NCI-H2196 (cell line): ENCODE measurements at regions not wholly inside any gene's neighbourhood (a gene's known extent, or its start where the extent isn't known, plus 50 kb on each side); places are given as distances from the start of the nearest gene placed in this dataset.
A peak's percentile ranks its signal among the peaks of the same experiment; 100 is the strongest.
"Not testable (repeated sequence)": the region's sequence is repeated elsewhere in the genome, so short reads cannot be mapped to it uniquely, and the experiment has no call there.

Experiments used
- DNase-seq: peaks from one replicate; lab custom pipeline; 2025; ENCODE audit not compliant: unreplicated experiment; lab: John Stamatoyannopoulos, UW

DNA sequence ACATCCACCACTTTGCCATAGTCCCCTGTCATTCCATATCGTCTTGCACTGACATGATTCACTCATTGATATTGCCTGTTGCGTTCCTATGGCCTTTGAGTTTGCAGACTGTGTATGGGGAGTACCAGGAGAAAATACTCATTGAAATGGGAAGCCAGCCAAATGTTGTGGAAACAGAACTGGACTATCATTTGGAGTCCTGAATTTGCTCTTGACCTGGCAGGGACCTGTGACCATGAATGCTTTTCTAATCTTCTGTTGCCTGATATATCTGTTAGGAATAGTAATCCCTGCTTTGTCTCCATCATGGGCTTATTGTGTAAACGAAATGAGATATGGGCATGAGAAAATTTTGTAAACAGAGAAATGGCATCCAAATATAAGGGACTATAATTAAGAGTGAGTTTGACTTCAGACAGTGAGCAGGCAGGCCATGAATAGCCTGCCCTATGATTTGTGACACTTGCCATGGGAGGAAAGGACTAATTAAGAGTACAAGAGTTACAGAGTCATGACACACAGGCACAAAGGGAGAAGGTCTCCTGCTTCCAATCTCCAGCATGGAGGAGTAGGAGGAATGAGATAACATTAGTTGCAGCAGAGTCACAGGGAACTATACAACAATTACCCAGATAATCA, 572.9 kb upstream of the SGCD start:
- DNase-seq, result peak; percentile 71

DNA sequence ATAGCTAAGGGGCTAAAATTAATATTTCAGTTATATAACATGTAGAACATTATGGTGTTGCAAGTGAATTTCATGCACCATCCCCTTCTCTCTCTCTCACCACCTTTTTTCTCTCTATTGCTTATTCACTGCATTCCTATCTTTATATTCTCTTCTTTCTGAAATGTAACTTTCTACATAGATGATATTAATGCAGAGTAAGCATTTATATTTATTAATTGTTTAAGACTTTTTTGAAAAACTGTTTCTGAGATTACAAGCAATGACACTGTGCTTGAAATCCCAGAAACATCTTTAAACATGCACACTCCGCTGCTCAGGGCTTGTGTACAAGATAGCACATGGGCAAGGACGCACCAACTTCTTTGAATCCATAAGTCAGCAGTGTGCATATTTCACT, 567.7 kb upstream of the SGCD start:
- DNase-seq, result no peak

DNA sequence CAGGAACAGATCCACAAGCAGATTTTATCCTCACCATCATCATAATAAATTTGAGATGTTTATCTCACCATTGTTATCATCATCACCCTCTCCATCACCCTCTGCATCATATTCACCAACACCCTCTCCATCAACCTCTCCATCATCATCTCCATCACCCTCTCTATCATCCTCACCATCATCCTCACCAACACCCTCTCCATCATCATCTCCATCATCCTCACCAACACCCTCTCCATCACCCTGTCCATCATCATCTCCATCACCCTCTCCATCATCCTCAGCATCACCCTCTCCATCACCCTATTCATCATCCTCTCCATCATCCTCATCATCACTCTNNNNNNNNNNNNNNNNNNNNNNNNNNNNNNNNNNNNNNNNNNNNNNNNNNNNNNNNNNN, 567.0 kb upstream of the SGCD start:
- DNase-seq, result no peak

DNA sequence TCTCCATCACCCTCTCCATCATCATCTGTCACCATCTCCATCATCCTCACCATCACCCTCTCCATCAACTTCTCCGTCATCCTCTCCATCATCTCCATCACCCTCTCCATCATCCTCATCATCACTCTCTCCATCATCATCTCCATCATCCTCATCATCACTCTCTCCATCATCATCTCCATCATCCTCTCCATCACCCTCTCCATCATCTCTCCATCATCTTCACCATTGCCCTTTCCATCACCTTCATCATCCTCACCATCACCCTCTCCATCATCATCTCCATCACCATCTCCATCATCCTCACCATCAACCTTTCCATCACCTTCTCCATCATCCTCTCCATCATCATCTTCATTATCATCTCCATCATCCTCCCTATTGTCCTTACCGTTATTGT, 565.5 kb upstream of the SGCD start:
- DNase-seq, result no peak

DNA sequence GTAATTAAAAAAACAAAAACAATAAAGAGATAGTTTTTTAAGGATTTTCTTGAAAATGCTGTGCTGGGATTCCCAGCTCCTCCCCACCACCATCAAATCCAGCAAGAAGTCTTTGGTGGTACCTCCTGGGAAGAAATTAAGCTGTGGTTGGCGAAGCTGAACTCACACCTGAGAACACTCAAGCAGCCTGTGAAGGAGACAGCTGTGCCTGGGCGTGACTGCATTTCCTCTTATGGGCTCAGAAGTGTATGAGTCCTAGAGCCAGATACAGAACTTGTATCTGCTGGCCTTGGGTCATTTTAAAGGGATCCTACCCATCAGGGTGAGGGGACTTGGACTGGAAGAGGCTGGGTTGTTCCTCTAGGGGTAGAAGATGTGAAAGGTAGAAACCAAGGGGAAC, 561.2 kb upstream of the SGCD start:
- no peak for DNase-seq

DNA sequence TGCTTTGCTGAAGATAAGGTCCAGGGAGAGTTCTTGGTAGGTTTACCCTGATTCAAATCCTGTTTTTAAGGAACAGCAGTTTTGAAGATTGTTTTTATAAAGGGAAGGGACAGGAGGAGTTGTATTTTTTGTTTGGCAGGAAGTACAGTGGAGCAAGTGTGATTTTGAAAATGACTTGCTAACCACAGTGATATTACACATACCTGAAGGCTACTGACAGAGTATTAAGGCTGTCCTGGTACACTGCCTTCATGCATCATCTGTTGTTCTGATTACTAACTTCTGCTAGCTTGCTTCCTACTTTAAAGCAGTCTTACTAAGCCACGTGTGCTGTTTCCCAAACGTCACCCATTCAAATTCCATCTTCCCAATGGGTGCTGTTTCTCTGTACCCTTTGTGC, 559.5 kb upstream of the SGCD start:
- no peak for DNase-seq

DNA sequence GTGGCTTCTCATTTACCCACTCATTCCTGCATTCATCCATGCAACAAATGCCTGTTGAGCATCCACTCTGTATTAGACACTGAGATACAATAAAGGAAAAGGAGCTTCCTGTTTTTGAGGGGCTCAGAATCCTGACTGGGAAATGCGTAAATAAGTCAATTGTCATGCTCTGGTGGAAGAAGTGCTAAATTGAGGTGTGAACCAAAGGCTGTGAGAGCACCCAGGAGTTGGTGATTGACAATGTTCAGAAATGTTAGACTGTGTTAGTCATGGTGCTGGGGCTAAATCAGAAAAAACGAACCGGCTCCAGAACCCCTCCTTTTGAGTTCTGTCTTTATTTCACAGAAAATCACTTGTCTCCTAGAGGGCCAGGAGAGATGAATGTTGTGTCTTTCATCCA, 558.6 kb upstream of the SGCD start:
- no peak for DNase-seq

DNA sequence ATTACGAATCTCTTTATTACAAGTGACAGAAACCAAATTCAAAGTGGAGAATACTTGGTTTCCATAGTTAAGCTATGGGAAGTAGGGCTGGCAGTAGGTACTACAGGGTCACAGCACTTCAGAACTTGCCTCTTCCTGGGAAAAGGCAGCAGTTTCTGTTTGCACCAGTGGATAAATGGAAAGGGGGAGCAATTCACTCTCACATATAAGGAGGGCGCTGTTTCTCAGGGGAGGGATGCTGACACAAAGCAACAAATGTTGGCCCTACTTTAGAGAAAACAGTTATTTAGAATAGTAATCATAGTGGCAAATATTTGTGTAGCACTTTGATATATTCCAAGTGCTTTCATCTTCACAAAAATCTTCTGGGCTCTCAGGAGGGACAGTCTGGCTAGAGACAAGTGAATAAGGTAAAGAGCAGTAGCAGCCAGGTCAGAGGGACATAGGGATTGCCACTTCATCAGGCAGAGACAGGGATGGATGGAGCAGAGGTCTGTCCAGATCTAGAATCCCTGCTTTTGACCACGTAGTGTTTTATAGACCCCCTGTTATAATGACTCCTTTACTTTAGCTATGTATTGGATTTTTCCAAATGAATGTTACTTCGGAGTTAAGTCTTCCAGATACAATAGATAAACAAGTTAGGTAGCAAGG, 554.8 kb upstream of the SGCD start:
- DNase-seq, result no peak

DNA sequence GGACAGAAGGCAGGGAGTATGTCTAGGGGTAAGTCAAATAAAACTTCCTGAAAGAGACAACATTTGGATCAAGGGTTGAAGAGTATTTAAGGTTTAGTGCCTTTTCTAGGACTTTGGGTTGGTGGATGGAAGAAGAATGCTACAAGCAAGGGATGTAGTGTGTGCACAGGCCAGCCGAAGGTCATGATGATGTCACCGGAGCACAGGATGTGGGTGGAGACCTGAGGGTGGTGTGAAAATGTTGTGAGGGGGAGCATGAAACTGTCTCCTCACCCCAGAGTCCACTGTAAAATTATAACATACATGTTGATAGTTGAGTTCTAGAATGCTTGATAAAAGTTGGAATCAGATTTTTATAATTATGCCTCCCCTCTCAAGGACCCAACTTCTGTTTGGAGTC, 553.3 kb upstream of the SGCD start:
- DNase-seq, result no peak

DNA sequence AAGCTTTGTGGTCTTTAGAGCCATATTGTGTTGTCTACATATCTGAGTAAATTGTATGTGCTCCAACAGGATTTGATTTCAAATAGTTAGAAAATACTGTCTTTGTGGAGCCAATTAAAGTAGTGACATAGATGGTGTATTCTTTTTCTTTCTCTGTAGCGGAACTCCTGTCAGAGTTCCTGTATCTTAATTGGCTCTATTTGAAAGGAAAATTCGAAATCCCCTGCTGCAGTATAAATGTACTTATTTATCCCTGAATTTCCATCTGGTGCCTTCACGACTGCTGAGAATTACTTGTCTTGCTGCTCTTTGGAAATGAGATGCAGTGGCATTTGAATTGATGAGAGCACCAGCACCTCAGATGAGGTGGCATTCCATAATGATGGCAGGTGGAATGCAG, 546.7 kb upstream of the SGCD start:
- DNase-seq, result no peak

DNA sequence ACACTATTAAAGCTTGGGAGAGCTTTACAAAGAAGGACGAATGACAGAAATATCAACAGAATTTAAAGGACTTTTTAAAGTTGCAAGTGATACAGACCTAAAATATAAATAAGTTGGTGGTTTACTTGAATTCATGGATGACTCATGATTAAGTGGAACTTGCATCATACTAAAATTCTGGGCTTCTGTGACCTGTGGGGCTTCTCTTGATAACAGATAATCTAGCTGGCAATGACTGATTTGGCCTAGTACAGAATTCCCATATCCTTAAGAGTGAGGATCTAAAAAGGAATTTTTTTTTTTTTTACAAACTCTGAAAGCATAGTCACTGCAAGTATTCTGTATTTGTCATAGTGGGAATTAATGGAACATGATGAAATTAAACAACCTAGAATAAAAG, 543.7 kb upstream of the SGCD start:
- no peak for DNase-seq

DNA sequence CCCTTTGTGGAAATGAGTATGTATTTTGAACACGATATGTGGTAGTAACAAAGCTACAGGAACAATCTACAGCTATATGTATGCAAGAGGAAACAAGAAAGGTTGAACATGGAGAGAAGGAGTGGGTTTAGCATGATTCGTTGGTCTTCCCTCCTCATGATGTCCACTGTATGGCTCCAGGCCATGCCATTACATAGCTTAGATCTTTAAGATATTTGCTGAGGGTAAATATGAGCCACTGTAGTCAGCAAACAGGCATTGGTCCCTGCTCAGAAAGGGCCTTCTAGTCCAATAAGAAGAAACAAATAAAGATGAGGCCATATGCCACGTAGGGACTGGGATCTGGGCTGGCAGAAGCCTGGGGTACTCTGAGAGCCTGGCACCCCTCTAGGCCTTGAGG, 543.2 kb upstream of the SGCD start:
- no peak for DNase-seq

DNA sequence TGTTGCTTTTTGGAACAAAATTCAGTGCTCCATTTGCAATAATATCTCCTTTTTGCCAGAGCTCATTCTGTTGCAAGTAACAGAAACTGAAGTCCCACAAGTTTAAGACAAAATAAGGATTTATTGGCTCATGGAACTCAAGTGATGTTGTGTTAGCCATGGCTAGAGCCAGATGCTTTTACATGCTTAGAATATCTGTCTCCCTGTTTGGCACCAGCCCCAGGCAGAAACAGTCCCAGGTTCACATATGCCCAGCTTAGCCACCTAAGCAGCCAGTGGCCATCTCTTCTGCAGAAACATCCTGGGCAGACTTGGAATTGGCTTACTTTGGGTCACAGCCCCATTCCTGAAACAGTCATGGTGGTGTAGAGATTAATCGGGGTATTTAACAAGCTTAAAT, 540.9 kb upstream of the SGCD start:
- no peak for DNase-seq

DNA sequence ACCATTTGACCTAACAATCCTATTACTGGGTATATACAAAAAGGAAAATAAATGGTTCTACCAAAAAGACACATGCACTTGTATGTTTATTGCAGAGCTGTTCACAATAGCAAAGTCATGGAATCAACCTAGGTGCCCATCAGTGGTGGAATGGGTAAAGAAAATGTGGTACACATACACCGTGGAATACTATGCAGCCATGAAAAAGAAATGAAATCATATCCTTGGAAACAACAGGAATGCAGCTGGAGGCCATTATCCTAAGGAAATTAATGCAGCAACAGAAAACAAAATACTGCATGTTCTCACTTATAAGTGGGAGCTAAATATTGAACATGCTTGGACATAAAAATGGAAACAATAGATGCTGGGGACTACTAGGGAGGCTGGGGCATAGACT, 534.1 kb upstream of the SGCD start:
- DNase-seq, result no peak

DNA sequence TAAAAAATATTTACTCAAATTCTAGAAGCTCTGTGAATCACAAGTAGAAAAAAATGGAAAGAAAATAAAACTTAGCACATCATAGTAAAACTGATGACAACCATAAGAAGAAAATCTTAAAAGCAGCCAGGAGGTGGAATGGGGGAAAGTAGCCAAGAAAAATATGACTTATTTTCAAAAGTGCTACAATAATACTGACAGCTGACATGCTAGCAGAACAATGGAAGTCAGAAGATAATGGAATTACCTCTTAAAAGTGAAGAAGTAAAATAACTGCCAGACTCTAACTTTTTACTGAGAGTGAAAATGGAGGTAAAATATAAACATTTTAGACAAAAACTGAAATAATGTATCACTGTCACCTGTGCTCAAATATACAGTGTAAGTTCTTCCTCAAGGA, 532.2 kb upstream of the SGCD start:
- DNase-seq, result peak; percentile 9

DNA sequence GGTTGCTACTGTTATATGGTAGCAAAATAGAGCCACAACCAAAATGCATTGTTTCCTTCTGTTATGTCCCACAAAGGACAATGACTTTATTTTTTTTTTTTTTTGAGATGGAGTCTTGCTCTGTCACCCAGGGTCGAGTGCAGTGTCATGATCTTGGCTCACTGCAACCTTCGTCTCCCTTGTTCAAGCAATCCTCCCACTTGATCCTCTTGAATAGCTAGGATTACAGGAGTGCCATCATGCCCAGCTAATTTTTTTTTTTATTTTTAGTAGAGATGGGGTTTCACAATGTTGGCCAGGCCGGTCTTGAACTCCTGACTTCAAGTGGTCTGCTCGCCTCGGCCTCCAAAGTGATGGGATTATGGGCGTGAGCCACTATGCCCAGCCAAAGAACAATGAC, 527.7 kb upstream of the SGCD start:
- DNase-seq, result no peak

DNA sequence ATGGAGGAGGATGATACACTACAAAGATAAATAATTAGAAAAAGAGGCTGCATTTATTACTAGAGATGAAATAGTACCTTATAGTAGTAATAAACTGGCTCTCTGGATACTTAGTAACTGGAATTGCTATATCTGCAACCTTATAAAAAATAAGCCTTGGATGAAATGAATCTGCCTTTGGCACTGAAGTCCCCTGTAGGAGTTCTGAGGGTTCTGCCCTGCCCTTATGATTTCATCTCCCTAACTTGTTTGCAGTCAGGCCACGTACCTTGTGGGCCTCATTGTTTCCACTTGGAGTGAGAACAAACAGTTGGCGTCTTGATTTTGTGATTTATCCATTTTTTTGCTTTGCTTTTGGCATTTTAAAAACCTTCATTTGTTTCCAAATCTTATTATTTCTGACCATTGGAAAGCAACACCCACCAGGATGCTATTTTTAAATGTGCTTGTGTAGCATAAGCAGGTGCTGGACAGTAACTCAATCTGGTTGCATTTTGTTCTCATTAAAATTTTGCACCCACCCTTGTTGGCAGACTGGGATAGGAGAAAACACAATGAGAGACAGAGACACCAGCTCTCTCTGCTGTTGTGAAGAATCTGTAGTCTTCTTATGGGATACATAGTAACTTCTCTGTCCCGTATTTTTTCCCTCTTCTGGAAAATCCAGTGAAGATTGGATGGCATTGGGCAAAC, 518.9 kb upstream of the SGCD start:
- DNase-seq, result no peak

DNA sequence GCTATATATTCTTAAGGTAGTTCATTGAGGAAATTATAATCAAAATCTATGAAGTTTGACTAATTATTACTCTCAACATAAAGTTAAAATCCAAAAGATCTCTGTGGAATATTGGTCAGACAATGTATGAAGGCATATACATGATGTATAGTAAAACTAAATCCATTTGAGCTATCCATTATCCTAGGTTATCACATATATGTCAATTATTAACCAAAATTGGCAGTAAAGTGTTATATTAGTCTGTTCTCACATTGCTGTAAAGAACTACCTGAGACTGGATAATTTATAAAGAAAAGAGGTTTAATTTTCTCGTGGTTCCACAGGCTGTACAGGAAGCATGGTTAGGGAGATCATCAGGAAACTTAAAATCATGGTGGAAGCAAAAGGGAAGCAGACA, 511.7 kb upstream of the SGCD start:
- no peak for DNase-seq

DNA sequence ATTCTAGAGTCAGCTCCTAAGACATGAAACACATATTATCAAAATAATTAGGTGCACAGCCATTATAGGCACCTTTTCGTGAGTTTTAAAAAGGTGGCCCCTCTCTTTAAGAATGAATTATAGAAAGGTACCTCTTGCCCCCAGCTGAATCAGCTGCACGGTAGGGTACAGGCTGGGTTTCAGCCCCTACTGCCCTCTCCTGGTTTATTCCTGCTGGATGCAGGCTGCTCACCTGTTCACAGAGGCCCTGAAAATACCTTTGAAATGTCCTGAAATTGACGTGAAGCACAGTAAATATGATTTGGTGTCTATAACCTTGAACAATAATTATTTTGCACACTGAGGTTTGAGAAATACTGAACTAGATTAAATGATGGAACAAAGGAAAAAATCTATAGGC, 504.8 kb upstream of the SGCD start:
- DNase-seq, result no peak

DNA sequence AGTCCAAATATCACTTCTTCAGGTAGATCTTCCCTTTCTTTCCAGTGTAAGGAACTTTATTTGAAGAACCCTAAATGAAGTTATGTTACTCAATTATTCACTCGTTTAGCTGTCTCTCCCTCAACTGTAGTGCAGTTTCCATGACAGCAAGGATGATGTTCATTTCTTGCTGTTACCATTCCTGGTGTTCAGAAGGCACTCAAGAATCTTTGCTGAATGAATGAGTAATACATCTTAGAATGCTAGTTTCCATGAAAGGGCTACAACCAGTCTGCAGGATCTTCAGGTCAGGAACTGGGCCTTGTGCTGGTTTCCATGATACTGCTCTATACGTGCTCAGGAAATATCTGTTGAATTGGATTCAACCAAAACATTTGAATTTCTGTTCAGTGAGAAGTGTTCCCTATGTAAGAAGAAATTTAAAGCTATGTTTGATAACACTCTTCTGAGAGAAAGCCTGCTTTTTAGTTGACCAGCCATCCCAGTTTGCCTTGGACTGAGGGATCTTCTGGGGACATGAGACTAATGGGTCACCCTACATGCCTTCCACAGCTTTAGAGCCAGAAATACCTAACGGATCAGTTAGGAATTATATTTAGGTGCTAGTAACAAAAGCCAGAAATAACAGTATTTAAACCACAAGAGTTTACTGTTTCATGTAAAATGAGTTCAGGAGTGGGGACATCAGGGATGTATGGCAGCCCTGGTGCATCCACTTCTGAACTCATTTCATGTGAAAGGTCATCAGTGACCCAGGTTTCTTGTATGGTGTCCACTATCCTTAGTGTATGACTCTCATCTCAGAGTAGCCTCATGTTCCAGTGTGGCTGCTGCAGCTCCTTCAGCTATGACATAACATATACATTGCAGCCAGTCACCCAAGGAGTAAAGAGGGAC, 500.1 kb upstream of the SGCD start:
- DNase-seq, result no peak

DNA sequence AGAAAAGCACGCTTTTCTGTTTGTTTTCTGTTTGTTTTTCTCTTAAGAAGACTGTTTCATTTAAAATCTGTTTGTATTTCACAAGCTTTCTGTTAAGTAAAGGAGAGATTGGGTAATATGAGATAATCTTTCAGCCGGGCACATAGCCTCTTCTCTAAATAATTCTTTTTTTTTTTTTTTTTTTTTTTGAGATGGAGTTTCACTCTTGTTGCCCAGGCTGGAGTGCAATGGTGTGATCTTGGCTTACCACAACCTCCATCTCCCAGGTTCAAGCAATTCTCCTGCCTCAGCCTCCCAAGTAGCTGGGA, 499.5 kb upstream of the SGCD start:
- not testable (repeated sequence) for DNase-seq

DNA sequence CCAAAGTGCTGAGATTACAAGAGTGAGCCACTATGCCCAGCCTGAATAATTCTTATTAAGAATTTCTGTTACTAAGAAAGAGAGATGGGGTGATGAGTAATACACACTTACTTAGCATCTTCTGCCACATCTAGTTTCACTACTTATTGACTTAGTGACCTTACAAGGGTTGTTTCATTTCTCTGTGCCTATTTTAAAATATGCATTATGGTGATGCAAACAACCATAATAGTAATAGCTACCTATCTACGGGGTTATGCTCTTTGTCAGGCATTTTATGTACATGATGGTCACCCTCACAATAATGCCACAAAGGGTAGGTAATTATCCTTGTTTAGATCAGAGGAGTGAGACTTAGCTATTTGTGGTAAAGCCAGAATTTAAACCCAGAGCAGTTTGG, 499.0 kb upstream of the SGCD start:
- no peak for DNase-seq
